AG09309 (cell line): ENCODE measurements at regions not wholly inside any gene's neighbourhood (a gene's known extent, or its start where the extent isn't known, plus 50 kb on each side); places are given as distances from the start of the nearest gene placed in this dataset.

Source experiments
- DNase-seq: peaks from one replicate; pipeline ENCODE4 v3.0.0-alpha.2; 2010; ENCODE audit warnings: low read depth
- H3K4me3 ChIP-seq: 2 replicates; pipeline ENCODE4 v1.5.1; 2011; ENCODE audit warnings: mild to moderate bottlenecking, low read depth, low read length, moderate library complexity; ENCODE audit not compliant: control insufficient read depth
- CTCF ChIP-seq: IDR thresholded peaks from 2 replicates; pipeline ENCODE4 v1.5.1; 2011; ENCODE audit warnings: mild to moderate bottlenecking, low read depth, low read length, inconsistent platforms; ENCODE audit not compliant: insufficient read depth, control insufficient read depth; ENCODE audit errors: missing control alignments

GRCh38 chr2:104368089-104368488, 485.8 kb upstream of the POU3F3 start:
- DNase-seq: no peak
- no peak overlapping the region for H3K4me3 ChIP-seq
- no peak for TF ChIP-seq CTCF

GRCh38 chr2:104371087-104371781, 482.7 kb upstream of the POU3F3 start:
- no peak for TF ChIP-seq CTCF
- no peak for DNase-seq
- H3K4me3 ChIP-seq: no peak overlapping the region

DNA sequence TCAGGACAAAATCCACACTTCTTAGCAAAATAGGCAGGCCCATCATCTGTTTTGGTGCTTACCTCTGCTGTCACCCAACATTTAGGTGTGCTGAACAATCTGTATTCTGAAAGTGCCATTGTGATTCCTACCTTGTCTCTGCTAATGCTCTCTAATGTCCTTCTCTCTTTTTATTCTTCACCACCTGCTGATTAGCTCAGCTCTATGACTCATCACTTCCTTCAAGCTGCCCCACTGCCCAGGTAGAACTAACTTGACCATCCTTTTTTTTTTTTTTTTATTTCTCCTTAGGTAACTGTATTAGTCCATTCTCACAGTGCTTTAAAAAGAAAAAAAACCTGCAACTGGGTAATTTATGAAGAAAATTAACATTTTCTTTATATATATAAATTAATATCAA, 478.7 kb upstream of the POU3F3 start:
- H3K4me3 ChIP-seq: no peak overlapping the region
- TF ChIP-seq CTCF: no peak
- DNase-seq: no peak

DNA sequence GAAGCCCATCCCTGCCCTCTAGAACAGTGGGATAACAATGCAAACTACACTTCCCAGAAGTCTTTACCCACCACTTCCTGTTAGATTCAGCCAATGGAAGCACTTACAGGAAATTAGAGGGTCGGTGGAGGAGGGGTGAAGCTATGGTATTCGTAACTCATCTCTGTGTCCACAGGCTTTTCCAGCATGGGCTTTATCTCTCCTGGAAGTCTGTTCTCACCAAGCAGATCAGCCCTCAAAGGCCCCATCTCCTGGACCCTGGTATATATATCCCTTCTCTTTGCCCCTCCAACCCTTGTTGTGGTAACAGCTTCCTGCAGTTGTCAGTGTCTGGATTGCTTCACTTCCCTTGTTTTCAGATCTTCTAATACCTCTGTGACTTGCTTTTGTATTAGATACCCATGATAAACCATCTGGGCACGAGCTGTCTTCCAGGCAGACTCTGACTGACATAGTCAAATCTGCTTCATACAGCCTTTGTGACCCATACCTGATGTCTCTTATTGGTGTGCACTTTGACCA, 475.0 kb upstream of the POU3F3 start:
- no peak for TF ChIP-seq CTCF
- H3K4me3 ChIP-seq: no peak overlapping the region
- no peak for DNase-seq

GRCh38 chr2:104384961-104385360, 469.0 kb upstream of the POU3F3 start:
- TF ChIP-seq CTCF: no peak
- H3K4me3 ChIP-seq: no peak overlapping the region
- DNase-seq: no peak

DNA sequence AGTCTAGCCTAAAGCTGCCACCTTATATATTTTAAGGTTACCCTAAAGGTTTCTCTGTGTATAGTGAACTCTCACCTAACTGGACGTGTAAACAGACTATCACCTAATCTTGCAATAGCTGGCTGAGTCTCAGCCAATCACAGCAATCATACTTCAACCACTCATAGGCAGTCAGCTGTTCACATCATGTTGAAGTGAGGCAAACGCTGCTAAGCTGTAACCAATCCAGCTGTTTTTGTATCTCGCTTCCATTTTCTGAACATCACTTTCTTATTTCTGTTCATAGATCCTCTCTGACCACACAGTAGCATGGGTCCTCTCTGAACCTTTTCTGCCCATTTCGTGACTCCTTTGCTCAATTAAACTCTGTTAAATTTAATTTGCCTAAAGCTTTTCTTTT, 468.2 kb upstream of the POU3F3 start:
- no peak overlapping the region for H3K4me3 ChIP-seq
- DNase-seq: no peak
- TF ChIP-seq CTCF: no peak
